Transverse colon (tissue), 3 donors: ENCODE measurements at regions not wholly inside any gene's neighbourhood (a gene's known extent, or its start where the extent isn't known, plus 50 kb on each side); places are given as distances from the start of the nearest gene placed in this dataset.

Experiments used
- CTCF ChIP-seq, 5 experiments: fragments of 200-600 bp in 3 of 5; fragments of 450-650 bp in 2 of 5; sonication (generic) in 3 of 5; IDR thresholded peaks; 1 replicate in 2 of 5; 2 replicates in 3 of 5; pipeline ENCODE4 v1.5.1; 2016 to 2017; ENCODE audit warnings: antibody characterized with exemption in 5 of 5, inconsistent platforms in 3 of 5, mild to moderate bottlenecking in 2 of 5, moderate library complexity in 1 of 5
- EP300 ChIP-seq: sonication (generic); formaldehyde crosslinking; IDR thresholded peaks from one replicate; pipeline ENCODE4 v1.6.1; 2017; ENCODE audit warnings: antibody characterized with exemption, low read depth
- POLR2A ChIP-seq: fragments of 450-650 bp; IDR thresholded peaks from one replicate; pipeline ENCODE4 v1.6.1; 2016; ENCODE audit warnings: antibody characterized with exemption, mild to moderate bottlenecking, moderate library complexity

- TF ChIP-seq CTCF (IDR thresholded peaks at IDR 0.05) (no peak), EP300 (no peak), POLR2A (no peak)
Measured at GRCh38 chr17:79537061-79537460, 73.8 kb downstream of the RBFOX3 start.
